Fibroblast of upper back skin (primary cell): ENCODE measurements at regions not wholly inside any gene's neighbourhood (a gene's known extent, or its start where the extent isn't known, plus 50 kb on each side); places are given as distances from the start of the nearest gene placed in this dataset.
A peak's percentile ranks its signal among the peaks of the same experiment; 100 is the strongest.

Source experiments
- DNase-seq: peaks from one replicate; pipeline ENCODE4 v3.0.0-alpha.2; 2013

GRCh38 chr4:100130964-100131363 is 59.3 kb downstream of the DDIT4L start:
- DNase-seq, result no peak

- DNase-seq, result no peak
Measured at GRCh38 chr4:100130491-100130890, 59.8 kb downstream of the DDIT4L start.

GRCh38 chr4:100129774-100130173 is 60.5 kb downstream of the DDIT4L start:
- no peak for DNase-seq

- no peak for DNase-seq
Measured at GRCh38 chr4:100128338-100128737, 61.9 kb downstream of the DDIT4L start.

- DNase-seq, result no peak
Measured at GRCh38 chr4:100124715-100125114, 65.6 kb downstream of the DDIT4L start.

- no peak for DNase-seq
Measured at GRCh38 chr4:100118181-100118580, 72.1 kb downstream of the DDIT4L start.

GRCh38 chr4:100117750-100118149 is 72.5 kb downstream of the DDIT4L start:
- DNase-seq, result peak; percentile 27

GRCh38 chr4:100114909-100115308 is 75.4 kb downstream of the DDIT4L start:
- DNase-seq, result no peak

- no peak for DNase-seq
Measured at GRCh38 chr4:100113732-100114131, 76.5 kb downstream of the DDIT4L start.

- DNase-seq, result no peak
Measured at GRCh38 chr4:100113096-100113495, 77.2 kb downstream of the DDIT4L start.

- DNase-seq, result no peak
Measured at GRCh38 chr4:100109921-100110320, 80.3 kb downstream of the DDIT4L start.

GRCh38 chr4:100108869-100109268 is 81.4 kb downstream of the DDIT4L start:
- no peak for DNase-seq

GRCh38 chr4:100106982-100107381 is 83.3 kb downstream of the DDIT4L start:
- no peak for DNase-seq

GRCh38 chr4:100103671-100104070 is 86.6 kb downstream of the DDIT4L start:
- DNase-seq, result no peak

GRCh38 chr4:100100985-100101384 is 89.3 kb downstream of the DDIT4L start:
- no peak for DNase-seq

GRCh38 chr4:100099746-100100145 is 90.5 kb downstream of the DDIT4L start:
- DNase-seq, result no peak

- DNase-seq, result no peak
Measured at GRCh38 chr4:100098681-100099080, 91.6 kb downstream of the DDIT4L start.

- DNase-seq, result no peak
Measured at GRCh38 chr4:100098011-100098545, 92.2 kb downstream of the DDIT4L start.

- DNase-seq, result peak; percentile 82
Measured at GRCh38 chr4:100095729-100096595, 94.3 kb downstream of the DDIT4L start.

- DNase-seq, result peak; percentile 86
Measured at GRCh38 chr4:100093091-100093866, 97.0 kb downstream of the DDIT4L start.

GRCh38 chr4:100087743-100088142 is 102.5 kb downstream of the DDIT4L start:
- no peak for DNase-seq

GRCh38 chr4:100086766-100087431 is 103.4 kb downstream of the DDIT4L start:
- DNase-seq, result peak; percentile 38

GRCh38 chr4:100084892-100085291 is 105.4 kb downstream of the DDIT4L start:
- DNase-seq, result no peak
